Renal cortical epithelial cell (primary cell): ENCODE measurements at regions not wholly inside any gene's neighbourhood (a gene's known extent, or its start where the extent isn't known, plus 50 kb on each side); places are given as distances from the start of the nearest gene placed in this dataset.
A peak's percentile ranks its signal among the peaks of the same experiment; 100 is the strongest.

Experiments used
- DNase-seq: peaks from one replicate; pipeline ENCODE4 v3.0.0-alpha.2; 2011; ENCODE audit warnings: low read depth

DNA sequence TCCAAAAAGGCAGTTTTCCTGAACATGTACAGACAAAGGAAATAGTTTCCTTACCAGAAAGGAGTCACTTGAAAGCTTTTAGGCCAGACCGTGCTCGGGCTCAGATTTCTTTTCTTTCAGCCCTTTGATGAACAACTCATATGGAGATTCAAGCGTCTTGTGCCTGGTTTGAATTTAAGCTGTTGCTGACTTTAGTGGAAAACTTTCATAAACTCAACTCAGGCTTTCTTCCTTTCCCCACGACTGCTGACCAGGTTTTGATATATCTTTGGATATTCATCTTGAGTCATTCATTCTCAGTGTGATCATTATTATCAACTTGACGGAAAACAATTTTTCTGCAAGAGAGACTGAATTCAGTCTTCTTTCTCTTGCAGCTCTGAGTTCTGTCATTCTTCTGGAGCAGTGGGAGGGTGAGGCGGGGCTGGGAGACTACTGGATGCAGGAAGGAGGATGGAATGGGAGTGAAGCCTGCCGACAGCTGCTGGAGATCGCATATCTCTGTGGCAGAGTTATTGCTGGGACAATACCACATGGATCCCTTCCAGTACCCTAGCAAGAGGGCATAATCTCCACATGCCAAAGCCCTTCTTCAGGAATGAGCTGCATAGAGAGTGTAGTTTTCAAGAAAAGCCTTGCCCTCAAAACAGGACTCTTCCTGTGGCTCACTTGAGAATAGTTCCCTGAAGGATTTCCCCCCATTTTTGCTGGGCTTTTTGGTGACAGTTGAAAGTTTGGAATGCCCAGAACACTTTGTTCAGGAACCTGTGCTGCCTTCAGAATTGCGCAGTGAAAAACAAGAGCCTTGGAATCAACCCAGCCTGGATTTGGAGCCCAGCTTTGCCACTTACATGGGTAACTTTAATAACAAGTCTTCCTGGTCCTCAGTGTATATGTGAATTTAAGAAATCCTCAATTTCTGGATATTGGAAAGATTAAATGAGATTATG lies 364.4 kb downstream of the ZNF521 start:
- DNase-seq = no peak

DNA sequence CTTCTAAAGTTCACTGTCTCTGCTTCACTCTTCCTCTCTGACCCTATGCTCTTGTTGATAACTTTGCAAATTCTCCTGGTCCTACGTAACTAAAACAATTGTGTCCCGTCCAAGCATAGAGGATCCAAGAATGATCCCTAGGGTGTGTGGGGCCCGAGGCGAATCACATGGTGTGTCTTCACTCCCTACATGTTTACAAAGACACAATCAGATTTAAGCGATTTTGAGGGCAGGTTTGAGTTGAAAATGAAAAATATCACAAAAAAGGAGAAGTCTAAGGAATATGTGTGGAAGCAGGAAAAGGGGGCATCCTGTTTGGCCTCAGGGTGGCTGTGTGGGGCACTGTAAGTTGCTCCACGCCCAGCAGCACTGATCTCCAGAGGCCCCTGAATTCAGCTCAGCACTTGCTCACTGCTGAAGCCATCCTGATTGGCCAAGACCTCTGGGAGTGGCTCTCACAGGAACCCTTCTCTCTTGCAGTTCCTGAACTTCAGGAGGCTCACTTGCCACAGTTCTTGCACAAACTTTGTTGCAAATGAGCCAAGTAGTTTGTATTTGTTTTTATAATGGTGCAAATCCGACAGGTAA lies 363.6 kb downstream of the ZNF521 start:
- no peak for DNase-seq

DNA sequence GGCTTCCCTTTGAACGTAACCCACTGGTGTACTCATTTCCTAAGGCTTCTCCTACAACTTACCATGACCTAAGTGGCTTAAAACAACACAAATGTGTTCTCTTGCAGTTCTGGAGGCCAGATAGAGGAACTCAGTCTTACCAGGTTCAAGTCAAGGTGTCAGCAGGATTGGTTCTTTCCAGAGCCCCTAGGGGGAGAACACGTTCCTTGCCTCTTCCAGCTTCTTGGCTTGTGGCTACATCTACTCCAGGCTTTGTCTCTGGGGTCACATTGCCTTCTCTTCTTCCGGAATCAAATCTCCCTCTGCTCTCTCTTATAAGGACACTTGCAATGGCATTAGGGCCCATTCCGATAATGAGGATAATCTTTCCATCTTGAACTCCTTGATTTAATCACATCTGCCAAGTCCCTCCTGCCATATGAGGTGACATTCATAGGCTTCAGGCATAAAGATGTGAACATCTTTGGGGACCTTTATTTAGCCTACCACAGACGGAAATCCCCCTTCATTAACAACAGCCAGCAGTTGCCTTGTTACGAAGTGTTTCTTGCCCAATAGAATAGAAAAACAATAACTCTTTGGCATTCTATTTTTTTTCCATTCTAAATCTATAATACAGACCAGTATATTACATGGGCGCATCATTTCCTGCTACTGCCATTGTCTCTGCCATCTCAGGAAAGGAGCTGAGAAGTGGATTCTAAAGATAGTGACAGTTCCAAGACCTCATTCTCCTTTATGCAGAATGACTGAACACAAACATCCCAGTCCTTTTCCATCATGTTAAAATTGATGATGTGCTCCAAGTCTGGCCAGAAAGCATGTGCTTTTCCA lies 362.0 kb downstream of the ZNF521 start:
- DNase-seq = no peak

DNA sequence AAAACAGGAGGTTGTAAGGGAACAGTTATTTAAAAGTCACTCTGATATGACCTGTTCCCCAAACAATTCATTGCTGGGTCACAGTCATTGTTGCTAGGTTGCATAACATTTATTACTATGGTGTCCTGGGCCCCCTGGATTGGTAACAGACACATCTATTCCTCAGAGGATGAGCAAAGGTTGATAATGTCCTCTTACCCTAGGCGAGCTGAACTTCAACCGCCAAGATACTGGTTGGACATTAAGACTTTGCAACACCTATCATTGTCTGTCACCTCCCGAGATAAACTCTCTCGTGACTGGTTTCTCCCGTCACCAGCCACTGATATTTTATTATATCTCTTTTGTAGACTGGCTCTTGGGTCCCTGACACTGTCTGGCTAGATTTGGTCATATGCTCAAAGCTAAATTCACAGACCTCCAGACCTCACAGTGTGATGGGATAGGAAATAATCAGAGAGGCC lies 361.3 kb downstream of the ZNF521 start:
- no peak for DNase-seq

DNA sequence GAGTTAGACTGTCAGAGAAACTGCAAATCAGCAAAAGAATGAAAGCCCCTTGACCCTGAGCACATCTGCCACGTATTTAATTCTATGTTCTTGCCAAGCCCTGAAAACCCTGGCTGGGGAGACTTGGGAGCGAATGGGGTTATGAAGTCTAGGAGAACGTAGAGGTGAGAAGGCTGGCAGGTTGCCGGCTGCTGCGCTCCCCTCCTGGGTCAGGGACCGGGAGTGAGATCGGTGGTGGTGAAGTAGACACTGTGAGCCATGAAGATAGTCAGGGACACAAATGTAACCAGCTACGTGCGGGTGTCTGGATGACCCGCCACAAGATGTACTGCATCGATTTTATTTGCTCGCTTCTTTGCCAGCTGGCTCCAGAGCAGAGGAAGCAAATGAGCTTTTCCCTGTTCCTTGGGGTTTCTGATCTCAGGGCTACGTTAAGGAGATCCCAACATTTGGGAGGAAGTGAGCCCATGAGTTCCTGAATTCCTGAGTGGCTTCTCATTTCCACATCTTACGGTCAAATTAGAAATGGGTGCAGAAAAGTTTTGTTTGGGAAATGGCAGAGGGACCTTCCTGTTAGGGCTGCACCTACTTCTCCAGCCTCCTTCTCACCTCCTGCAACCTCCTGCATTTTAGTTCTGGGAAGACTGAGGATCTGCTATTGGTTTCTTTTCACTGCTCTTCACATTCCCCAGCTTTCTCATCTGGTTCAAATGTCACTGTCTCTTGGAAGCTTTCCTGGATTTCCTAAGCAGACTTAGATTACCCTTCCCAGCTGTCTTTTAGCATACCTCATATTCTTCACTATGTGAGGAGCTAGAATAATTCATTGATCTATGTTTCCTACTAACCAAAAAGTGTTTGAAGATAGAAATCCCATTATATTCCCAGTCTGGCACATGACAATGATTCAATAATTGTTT lies 360.6 kb downstream of the ZNF521 start:
- no peak for DNase-seq

DNA sequence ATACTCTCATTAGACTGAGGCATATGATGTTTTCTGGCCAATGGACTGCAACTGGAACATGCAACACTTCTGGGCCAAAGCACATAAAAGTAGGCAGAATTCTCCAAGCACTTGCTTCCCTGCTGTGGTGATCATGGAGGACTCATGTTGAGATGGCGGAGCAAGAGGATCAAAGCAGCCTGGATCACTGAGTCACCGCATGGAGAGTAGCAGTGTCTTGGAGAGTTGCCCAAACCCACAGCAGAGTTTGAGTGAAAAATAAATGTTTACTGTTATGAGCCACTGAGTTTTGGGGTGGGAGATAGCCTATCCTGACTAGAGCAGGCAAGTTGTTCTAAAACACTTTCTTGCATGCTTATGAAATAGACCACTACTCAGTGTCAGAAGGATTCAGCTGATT lies 359.5 kb downstream of the ZNF521 start:
- no peak for DNase-seq

DNA sequence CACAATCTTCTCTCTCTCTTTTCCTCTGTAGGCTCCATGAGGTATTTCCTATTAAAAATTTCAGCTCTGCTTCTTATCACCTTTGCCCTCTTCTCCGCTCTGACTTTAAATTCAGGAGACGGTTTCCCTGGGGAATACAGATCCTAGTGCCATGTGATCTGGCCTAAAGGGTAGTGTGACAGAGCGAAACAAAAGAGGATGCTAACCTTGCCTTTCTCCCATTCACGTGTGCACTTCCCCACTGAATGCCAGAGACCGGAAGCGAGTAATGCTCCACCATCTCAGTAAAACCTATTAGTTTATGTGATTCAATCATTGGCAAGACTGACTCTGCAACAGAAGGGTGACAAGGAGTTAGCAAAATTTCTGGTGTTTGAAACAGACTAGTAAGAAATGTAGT lies 358.3 kb downstream of the ZNF521 start:
- DNase-seq = no peak

DNA sequence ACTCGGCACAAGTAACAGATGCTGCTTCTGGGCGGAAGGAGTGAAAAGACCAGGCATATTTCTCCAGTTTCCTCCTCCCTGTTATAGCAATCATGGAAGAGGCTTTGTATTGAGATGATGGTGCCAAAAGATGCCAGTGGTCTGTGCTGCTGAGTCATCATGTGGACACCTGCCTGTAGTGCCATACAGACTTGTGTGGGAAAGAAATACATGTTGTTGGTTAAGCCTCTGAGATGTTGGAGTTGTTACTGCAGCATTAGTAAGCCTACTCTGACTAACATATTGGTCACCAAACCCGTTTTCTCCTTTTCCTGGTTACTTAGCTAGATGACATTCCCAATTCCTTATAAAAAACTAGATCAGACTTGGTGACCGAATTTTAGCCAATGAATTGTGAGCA lies 356.9 kb downstream of the ZNF521 start:
- DNase-seq = peak; percentile 4

DNA sequence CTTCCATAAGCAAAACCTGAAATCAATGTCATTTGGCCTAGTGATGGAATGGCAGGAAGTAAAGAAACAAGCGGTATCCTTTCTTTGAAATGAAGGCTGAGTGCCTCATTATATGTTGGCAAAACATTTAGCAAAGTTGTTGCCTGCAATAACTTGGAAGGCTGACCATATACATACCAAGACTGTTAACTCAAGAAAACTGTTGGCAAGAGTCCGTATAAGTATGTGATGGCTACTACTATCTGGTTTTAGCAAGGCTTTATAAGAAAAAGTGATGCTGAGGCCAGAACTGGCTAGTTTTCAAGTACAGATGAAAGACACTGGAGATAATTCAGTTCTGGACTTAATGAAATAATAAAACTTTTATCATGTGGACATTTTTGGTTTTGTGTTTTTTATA lies 356.2 kb downstream of the ZNF521 start:
- no peak for DNase-seq

DNA sequence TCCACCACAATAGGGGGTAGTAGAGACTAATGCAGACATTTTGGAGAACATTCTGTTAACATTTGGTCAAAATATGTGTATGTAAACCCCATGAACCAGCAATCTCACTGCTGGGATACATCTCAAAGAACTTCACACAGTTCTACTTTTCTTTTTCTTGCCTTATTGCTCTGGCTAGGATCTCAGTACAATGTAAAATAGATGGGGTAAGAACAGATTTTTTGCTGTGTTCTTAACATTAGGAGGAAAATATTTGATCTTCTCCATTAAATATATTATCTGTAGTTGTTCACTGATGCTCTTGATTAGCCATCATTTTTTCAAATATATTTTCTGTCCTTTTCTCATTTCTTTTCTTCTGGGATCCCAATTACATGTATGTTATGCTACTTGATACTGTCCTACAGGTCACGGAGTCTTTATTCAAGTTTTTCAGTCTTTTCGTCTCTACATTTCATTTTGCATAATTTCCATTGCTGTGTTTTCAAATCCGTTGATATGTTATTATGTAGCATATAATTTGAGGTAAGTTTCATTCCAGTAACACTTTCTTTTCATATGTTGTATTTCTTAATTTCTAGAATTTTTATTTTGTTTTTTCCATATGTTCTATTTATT lies 352.2 kb downstream of the ZNF521 start:
- no peak for DNase-seq

DNA sequence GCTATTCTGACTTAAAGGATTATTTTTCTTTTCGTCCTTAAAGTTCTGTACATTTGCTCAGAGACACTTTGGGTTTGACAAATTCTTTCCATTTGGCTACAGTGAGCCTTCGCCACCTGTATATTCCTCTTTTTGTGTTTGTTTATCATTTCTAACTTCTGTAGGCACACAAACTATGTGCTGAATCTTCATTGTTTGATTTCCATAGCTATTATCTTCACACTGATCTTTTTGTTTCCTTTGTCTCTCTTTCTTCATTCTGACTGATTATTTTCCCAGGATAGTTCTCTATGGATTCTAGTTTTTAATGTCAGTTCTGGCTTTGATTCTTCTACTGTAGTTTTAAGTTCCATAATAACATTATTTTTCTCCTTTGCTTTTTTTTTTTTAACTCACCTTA lies 350.2 kb downstream of the ZNF521 start:
- no peak for DNase-seq

DNA sequence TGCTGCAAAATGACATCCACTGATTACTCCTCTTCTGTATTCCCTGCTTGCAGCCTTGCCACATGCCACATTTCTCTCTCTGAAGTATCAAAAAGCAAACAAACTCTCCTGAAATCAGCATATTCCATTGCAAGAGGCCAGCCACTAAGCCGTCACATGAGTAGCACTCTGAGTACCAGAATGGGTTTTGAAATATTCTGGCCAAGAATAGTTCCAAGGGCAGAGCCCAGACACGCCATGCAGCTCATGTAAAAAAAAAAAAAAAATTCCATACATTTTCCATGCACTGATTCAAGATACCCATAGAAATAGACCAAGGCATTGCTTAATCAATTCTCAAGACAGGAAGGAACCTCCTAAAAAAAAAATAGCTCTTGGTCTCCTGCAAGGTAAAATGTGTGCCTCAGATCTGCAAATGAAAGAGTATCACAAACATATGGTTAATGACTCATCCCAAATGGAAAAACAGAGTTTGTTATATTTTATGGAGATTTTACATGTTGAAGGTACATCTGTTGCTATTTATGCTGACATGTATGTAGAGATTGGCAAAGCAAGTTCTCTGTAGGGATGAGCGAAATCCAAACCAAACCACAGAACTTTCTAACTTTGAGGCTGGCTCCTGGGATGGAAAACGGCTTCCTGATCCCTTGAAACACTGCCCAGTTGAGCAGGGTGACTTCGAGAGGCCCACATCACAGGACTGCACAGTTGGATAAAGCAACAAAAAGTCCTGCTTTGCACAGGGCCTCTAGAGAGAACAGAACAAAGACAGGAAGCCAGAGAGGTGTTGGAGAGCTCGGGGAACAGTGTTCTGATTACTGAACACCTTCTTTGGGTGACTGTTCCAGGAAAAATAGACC lies 346.2 kb downstream of the ZNF521 start:
- DNase-seq = no peak

DNA sequence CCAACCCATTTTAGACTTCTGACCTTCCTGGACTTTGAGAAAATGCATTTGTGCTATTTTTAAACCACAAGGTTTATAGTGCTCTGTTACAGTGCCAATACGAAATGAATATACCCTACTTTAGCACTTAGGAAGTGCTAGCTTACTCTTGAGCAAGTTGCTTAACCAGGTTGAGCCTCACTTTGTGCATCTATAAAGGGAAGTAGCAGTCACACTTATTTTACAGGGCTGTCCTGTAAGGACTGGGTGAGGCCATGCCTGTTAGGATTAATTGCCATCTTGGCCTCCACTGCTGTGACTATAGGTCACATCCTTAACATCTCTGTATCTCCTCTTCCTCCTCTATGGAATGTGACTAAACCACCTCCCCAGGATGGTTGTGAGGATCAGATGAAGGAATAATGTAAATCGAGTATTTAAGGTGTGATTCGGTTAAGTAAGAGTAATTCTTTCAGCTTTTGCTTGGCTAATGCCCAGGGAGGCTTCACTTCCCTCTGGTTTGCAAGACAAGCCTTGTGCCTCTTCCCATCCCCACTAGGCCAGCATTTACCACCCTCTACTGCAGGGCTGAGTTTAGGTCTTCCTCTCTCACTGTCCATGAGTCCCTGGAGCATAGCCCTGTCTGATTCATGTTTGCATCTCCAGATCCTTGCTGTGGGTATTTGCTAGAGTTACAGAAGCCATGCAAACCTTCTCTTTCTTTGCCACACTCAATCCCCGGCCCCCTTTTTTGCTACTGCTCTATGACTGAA lies 341.2 kb downstream of the ZNF521 start:
- no peak for DNase-seq
